ENCODE measurements at regions not wholly inside any gene's neighbourhood (a gene's known extent, or its start where the extent isn't known, plus 50 kb on each side); places are given as distances from the start of the nearest gene placed in this dataset.

GRCh38 chr21:27260728-27261127 lies 293.8 kb upstream of the ADAMTS5 start:
- no peak for ATAC-seq (ENCODE audit: low read depth)

GRCh38 chr21:27258742-27259448 lies 292.0 kb upstream of the ADAMTS5 start:
- H3K9me3 Mint-ChIP-seq, result peaks cover 2% of the 10 kb centered on the region
- ATAC-seq (ENCODE audit: low read depth), result no peak

More at GRCh38 chr21:27260728-27261127, 293.8 kb upstream of the ADAMTS5 start:
- Mint-ChIP-seq H3K4me3 (no peak overlapping the region), H3K9me3 (peaks cover 2% of the 10 kb centered on the region), H3K27me3 (no peaks in the 10 kb centered on the region), H3K4me1 (no peaks in the 10 kb centered on the region), H3K36me3 (no peaks in the 10 kb centered on the region), H3K27ac (no peak overlapping the region)
- DNase-seq, result no peak
- POLR2A ChIA-PET, result no interaction called here

GRCh38 chr21:27257908-27258556 lies 291.1 kb upstream of the ADAMTS5 start:
- Mint-ChIP-seq H3K36me3 (no peaks in the 10 kb centered on the region), H3K4me3 (no peak overlapping the region), H3K27me3 (no peaks in the 10 kb centered on the region), H3K4me1 (no peaks in the 10 kb centered on the region), H3K27ac (no peak overlapping the region), H3K9me3 (peaks cover 2% of the 10 kb centered on the region)
- POLR2A ChIA-PET, result no interaction called here
- no peak for ATAC-seq (ENCODE audit: low read depth)
- DNase-seq, result no peak

More at GRCh38 chr21:27258742-27259448, 292.0 kb upstream of the ADAMTS5 start:
- no peak overlapping the region for H3K4me3 Mint-ChIP-seq
- H3K4me1 Mint-ChIP-seq, result no peaks in the 10 kb centered on the region
- POLR2A ChIA-PET, result no interaction called here
- H3K36me3 Mint-ChIP-seq, result no peaks in the 10 kb centered on the region
- DNase-seq, result no peak
- H3K27me3 Mint-ChIP-seq, result no peaks in the 10 kb centered on the region
- H3K27ac Mint-ChIP-seq, result no peak overlapping the region

GRCh38 chr21:27257226-27257625 lies 290.3 kb upstream of the ADAMTS5 start:
- DNase-seq (no peak), ATAC-seq (ENCODE audit: low read depth) (no peak)
- Mint-ChIP-seq H3K27ac (no peak overlapping the region), H3K4me3 (no peak overlapping the region), H3K36me3 (no peaks in the 10 kb centered on the region), H3K27me3 (no peaks in the 10 kb centered on the region), H3K9me3 (peaks cover 2% of the 10 kb centered on the region), H3K4me1 (no peaks in the 10 kb centered on the region)
- POLR2A ChIA-PET, result no interaction called here

GRCh38 chr21:27251752-27252151 lies 284.9 kb upstream of the ADAMTS5 start:
- ATAC-seq (ENCODE audit: low read depth) (no peak), DNase-seq (no peak)
- Mint-ChIP-seq H3K9me3 (peaks cover 2% of the 10 kb centered on the region), H3K4me3 (no peak overlapping the region), H3K4me1 (no peaks in the 10 kb centered on the region), H3K27me3 (no peaks in the 10 kb centered on the region), H3K27ac (no peak overlapping the region), H3K36me3 (no peaks in the 10 kb centered on the region)
- POLR2A ChIA-PET, result no interaction called here

GRCh38 chr21:27250366-27250765 lies 283.5 kb upstream of the ADAMTS5 start:
- no peaks in the 10 kb centered on the region for H3K27me3 Mint-ChIP-seq
- H3K4me1 Mint-ChIP-seq, result no peaks in the 10 kb centered on the region
- H3K36me3 Mint-ChIP-seq, result no peaks in the 10 kb centered on the region
- POLR2A ChIA-PET, result no interaction called here
- H3K4me3 Mint-ChIP-seq, result no peak overlapping the region
- peaks cover 2% of the 10 kb centered on the region for H3K9me3 Mint-ChIP-seq
- H3K27ac Mint-ChIP-seq, result no peak overlapping the region
- DNase-seq (no peak), ATAC-seq (ENCODE audit: low read depth) (no peak)

- no peaks in the 10 kb centered on the region for H3K36me3 Mint-ChIP-seq
- POLR2A ChIA-PET, result no interaction called here
- DNase-seq, result no peak
- no peak for ATAC-seq (ENCODE audit: low read depth)
- H3K4me3 Mint-ChIP-seq, result no peak overlapping the region
- no peaks in the 10 kb centered on the region for H3K27me3 Mint-ChIP-seq
- H3K27ac Mint-ChIP-seq, result no peak overlapping the region
- no peaks in the 10 kb centered on the region for H3K4me1 Mint-ChIP-seq
- H3K9me3 Mint-ChIP-seq, result peaks cover 2% of the 10 kb centered on the region
Observed at GRCh38 chr21:27248814-27249213, 281.9 kb upstream of the ADAMTS5 start.

GRCh38 chr21:27246741-27247140 lies 279.9 kb upstream of the ADAMTS5 start:
- Mint-ChIP-seq H3K27me3 (no peaks in the 10 kb centered on the region), H3K9me3 (peaks cover 2% of the 10 kb centered on the region), H3K4me3 (no peak overlapping the region), H3K4me1 (no peaks in the 10 kb centered on the region), H3K36me3 (no peaks in the 10 kb centered on the region), H3K27ac (no peak overlapping the region)
- no peak for ATAC-seq (ENCODE audit: low read depth)
- DNase-seq, result no peak
- POLR2A ChIA-PET, result no interaction called here

DNA sequence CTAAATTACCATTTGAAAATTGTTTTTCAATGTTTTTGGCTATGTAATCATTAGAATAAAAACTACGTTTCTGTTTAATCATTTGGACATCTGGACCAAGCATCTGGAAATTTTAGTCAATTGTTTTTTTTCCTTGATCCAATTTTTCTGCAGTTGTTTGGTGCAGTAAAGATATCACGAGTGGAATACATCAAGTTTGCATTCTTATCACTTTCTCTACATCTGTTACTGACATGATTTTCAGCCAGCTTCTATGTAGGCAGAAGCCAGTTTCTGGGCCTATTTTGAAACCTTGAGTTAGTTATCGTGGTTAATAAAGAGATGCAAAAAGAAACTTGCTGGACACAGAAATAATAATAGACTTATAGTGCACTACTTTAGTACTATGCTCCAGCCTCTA lies 277.9 kb upstream of the ADAMTS5 start:
- Mint-ChIP-seq H3K9me3 (peaks cover 2% of the 10 kb centered on the region), H3K27ac (no peak overlapping the region), H3K36me3 (no peaks in the 10 kb centered on the region), H3K4me1 (no peaks in the 10 kb centered on the region), H3K27me3 (no peaks in the 10 kb centered on the region), H3K4me3 (no peak overlapping the region)
- no peak for DNase-seq
- POLR2A ChIA-PET, result no interaction called here
- no peak for ATAC-seq (ENCODE audit: low read depth)

GRCh38 chr21:27244352-27244751 lies 277.5 kb upstream of the ADAMTS5 start:
- DNase-seq (no peak), ATAC-seq (ENCODE audit: low read depth) (no peak)
- H3K27me3 Mint-ChIP-seq, result no peaks in the 10 kb centered on the region
- H3K4me3 Mint-ChIP-seq, result no peak overlapping the region
- H3K36me3 Mint-ChIP-seq, result no peaks in the 10 kb centered on the region
- POLR2A ChIA-PET, result no interaction called here
- H3K9me3 Mint-ChIP-seq, result peaks cover 2% of the 10 kb centered on the region
- no peak overlapping the region for H3K27ac Mint-ChIP-seq
- H3K4me1 Mint-ChIP-seq, result no peaks in the 10 kb centered on the region

GRCh38 chr21:27240839-27241238 lies 274.0 kb upstream of the ADAMTS5 start:
- no peak overlapping the region for H3K27ac Mint-ChIP-seq
- no peaks in the 10 kb centered on the region for H3K9me3 Mint-ChIP-seq
- POLR2A ChIA-PET, result no interaction called here
- H3K4me1 Mint-ChIP-seq, result no peaks in the 10 kb centered on the region
- DNase-seq (no peak), ATAC-seq (ENCODE audit: low read depth) (no peak)
- H3K27me3 Mint-ChIP-seq, result no peaks in the 10 kb centered on the region
- H3K4me3 Mint-ChIP-seq, result no peak overlapping the region
- no peaks in the 10 kb centered on the region for H3K36me3 Mint-ChIP-seq

DNA sequence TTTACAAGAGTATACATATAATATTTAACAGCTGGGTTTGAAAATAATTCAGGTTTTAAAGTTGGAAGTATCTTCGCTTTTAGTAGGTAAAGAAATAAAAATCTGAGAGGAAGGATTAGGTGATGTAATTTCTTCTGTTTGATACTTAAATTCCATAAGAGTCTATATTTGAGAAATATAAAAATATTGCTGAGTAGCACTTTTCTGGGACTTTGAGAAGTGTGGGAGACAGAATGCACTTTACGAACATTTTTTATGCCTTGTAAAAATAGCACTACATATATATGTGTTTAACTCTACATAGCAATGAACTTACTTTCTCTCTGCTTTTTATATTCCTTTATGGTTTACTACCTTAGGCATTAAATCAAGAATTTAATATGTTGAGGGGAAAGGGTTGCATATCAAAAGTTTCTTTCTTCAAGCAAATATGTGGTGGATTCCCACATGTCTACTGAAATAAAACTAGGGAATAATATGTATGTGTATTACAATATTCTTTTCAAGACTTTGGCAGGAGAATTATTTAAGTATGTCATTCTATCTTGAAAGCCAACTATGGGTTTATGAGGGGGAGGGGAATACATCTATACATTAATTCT lies 266.7 kb upstream of the ADAMTS5 start:
- Mint-ChIP-seq H3K36me3 (no peaks in the 10 kb centered on the region), H3K4me3 (no peak overlapping the region), H3K27me3 (no peaks in the 10 kb centered on the region), H3K9me3 (no peaks in the 10 kb centered on the region), H3K4me1 (no peaks in the 10 kb centered on the region), H3K27ac (no peak overlapping the region)
- POLR2A ChIA-PET, result no interaction called here
- ATAC-seq (ENCODE audit: low read depth) (no peak), DNase-seq (no peak)

DNA sequence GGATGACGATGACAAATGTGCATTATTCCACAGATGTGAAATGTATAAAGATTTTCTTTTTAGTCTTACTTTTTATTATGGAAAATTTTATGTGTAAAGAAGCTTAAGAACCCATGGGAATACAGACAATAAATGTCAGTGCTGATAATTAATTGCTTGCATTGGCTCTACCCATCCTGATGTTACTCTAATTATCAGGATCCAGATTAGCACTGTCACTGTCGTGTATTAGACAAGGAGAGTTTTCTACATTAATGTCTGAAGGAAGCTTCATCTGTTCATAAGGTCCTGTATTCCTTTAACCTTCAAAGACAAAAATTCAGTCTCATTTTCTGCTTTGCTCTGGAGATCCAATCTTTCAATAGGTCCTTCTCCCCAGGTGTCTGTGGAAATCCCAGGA lies 259.1 kb upstream of the ADAMTS5 start:
- no peak for ATAC-seq (ENCODE audit: low read depth)

DNA sequence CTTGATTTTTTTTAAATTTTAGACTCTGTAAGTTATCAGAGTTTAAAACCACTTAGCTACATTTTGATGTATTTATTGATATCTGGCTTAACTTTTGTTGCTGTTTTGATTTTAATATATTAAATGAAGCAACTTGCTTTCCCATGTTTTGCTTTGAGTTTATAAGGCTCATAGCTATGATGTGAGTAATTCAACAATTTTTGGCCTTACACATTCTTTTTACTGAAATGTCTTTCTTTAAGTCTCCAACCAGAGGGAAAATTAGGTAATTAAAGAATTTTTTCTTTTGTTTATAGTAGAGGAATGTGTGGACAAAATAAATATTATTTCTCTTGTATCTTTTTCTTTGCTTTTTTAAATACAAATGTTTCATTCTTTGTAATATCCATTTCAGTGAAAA lies 258.3 kb upstream of the ADAMTS5 start:
- no peaks in the 10 kb centered on the region for H3K27me3 Mint-ChIP-seq
- no peaks in the 10 kb centered on the region for H3K4me1 Mint-ChIP-seq
- ATAC-seq (ENCODE audit: low read depth), result no peak
- H3K4me3 Mint-ChIP-seq, result no peak overlapping the region
- POLR2A ChIA-PET, result no interaction called here
- H3K36me3 Mint-ChIP-seq, result no peaks in the 10 kb centered on the region
- H3K27ac Mint-ChIP-seq, result no peak overlapping the region
- H3K9me3 Mint-ChIP-seq, result no peaks in the 10 kb centered on the region
- DNase-seq, result no peak

More for the DNA sequence above, 259.1 kb upstream of the ADAMTS5 start:
- Mint-ChIP-seq H3K27ac (no peak overlapping the region), H3K4me1 (no peaks in the 10 kb centered on the region), H3K9me3 (no peaks in the 10 kb centered on the region), H3K4me3 (no peak overlapping the region), H3K27me3 (no peaks in the 10 kb centered on the region), H3K36me3 (no peaks in the 10 kb centered on the region)
- POLR2A ChIA-PET, result no interaction called here
- no peak for DNase-seq
